OCI-LY1 (cell line): ENCODE measurements at regions not wholly inside any gene's neighbourhood (a gene's known extent, or its start where the extent isn't known, plus 50 kb on each side); places are given as distances from the start of the nearest gene placed in this dataset.

ENCODE experiments used
- H2AFZ ChIP-seq: fragments of 200-600 bp; sonication (generic), shearing (Covaris generic); 2 replicates; pipeline ENCODE4 v1.6.0; 2014; ENCODE audit warnings: antibody characterized with exemption, mild to moderate bottlenecking, low read length
- H3F3A ChIP-seq: fragments of 200-600 bp; sonication (generic), shearing (Covaris generic); 2 replicates; pipeline ENCODE4 v1.6.0; 2014; ENCODE audit warnings: mild to moderate bottlenecking, antibody characterized with exemption, low read length, moderate library complexity; ENCODE audit not compliant: insufficient read depth
- H3K27ac ChIP-seq: fragments of 200-600 bp; sonication (generic); 2 replicates; pipeline ENCODE4 v1.5.1; 2014; ENCODE audit warnings: low read length, mixed run types, mild to moderate bottlenecking, low read depth; ENCODE audit not compliant: poor library complexity, severe bottlenecking
- H3K27me3 ChIP-seq: fragments of 200-600 bp; sonication (generic); 2 replicates; pipeline ENCODE4 v1.6.0; 2014; ENCODE audit warnings: antibody characterized with exemption, mild to moderate bottlenecking, low read length, moderate library complexity; ENCODE audit not compliant: insufficient read depth
- H3K36me3 ChIP-seq: fragments of 200-600 bp; sonication (generic); 2 replicates; pipeline ENCODE4 v1.6.1; 2014; ENCODE audit warnings: mild to moderate bottlenecking, antibody characterized with exemption, low read length, moderate library complexity, mixed read lengths; ENCODE audit not compliant: insufficient read depth
- H3K4me1 ChIP-seq: fragments of 200-600 bp; sonication (generic); 2 replicates; pipeline ENCODE4 v1.5.1; 2014; ENCODE audit warnings: mild to moderate bottlenecking, low read length, moderate library complexity; ENCODE audit not compliant: insufficient read depth, severe bottlenecking
- H3K4me2 ChIP-seq: fragments of 200-600 bp; sonication (generic), shearing (Covaris generic); 2 replicates; pipeline ENCODE4 v1.6.1; 2014; ENCODE audit warnings: low read length
- H3K4me3 ChIP-seq: fragments of 200-600 bp; sonication (generic); 2 replicates; pipeline ENCODE4 v1.5.1; 2014; ENCODE audit warnings: low read length, low read depth, mild to moderate bottlenecking, mixed read lengths; ENCODE audit not compliant: poor library complexity, severe bottlenecking
- H3K79me2 ChIP-seq: fragments of 200-600 bp; shearing (Covaris generic); 2 replicates; pipeline ENCODE4 v1.6.1; 2016; ENCODE audit warnings: mixed run types, low read length, mixed read lengths; ENCODE audit not compliant: insufficient read depth
- H3K9ac ChIP-seq: fragments of 200-600 bp; sonication (generic), shearing (Covaris generic); 2 replicates; pipeline ENCODE4 v1.6.1; 2014; ENCODE audit warnings: mild to moderate bottlenecking, low read length, mixed read lengths
- H3K9me2 ChIP-seq: fragments of 200-600 bp; sonication (generic), shearing (Covaris generic); 2 replicates; pipeline ENCODE4 v1.6.1; 2014; ENCODE audit warnings: low read depth, mild to moderate bottlenecking, low read length, mixed read lengths
- H3K9me3 ChIP-seq: fragments of 200-600 bp; shearing (Covaris generic); 2 replicates; pipeline ENCODE4 v1.6.1; 2014; ENCODE audit warnings: low read length, mixed read lengths
- H4K20me1 ChIP-seq: fragments of 200-600 bp; sonication (generic), shearing (Covaris generic); 2 replicates; pipeline ENCODE4 v1.6.0; 2016; ENCODE audit warnings: mild to moderate bottlenecking, low read length; ENCODE audit not compliant: insufficient read depth
- EZH2 ChIP-seq: fragments of 200-600 bp; sonication (generic), shearing (Covaris generic); IDR thresholded peaks from 2 replicates; pipeline ENCODE4 v1.8.0; 2017; ENCODE audit warnings: borderline replicate concordance, mixed run types, mild to moderate bottlenecking, antibody characterized with exemption, low read length, moderate library complexity, mixed read lengths
- TF ChIP-seq, protein P1 (sequence below): fragments of 200-600 bp; sonication (generic), shearing (Covaris generic); IDR thresholded peaks from 2 replicates; pipeline ENCODE4 v1.5.1; 2017; ENCODE audit warnings: mild to moderate bottlenecking, antibody characterized with exemption, low read length, moderate library complexity, mixed read lengths

DNA sequence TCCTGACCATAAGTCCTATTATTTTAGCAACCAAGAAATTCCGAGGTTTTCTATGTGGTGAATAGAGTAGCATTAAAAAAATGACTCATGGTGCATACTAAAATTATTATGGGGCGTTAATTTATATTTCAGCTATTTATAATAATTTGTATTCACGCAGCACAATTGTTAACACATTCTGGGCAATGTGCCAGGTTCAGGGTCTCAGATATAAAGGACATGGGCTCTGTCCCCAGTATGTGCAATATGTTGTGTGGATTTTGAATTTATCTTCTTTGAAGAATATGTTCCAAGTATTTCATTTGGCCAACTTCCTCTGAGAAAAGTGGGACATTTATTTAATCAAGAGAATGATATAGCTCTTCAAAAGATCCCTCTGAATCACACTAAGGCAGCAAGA lies 1434.7 kb upstream of the PRR20A start:
- Histone ChIP-seq H3K9me2 (no peaks in the 10 kb centered on the region), H3K27ac (no peak overlapping the region), H3K4me1 (no peaks in the 10 kb centered on the region), H3K4me2 (no peak overlapping the region), H4K20me1 (no peaks in the 10 kb centered on the region), H2AFZ (no peak overlapping the region), H3K79me2 (no peaks in the 10 kb centered on the region), H3K4me3 (no peak overlapping the region), H3K27me3 (no peaks in the 10 kb centered on the region), H3F3A (no peaks in the 10 kb centered on the region), H3K9me3 (no peaks in the 10 kb centered on the region), H3K36me3 (no peaks in the 10 kb centered on the region), H3K9ac (no peak overlapping the region)
- TF ChIP-seq EZH2 = no peak

DNA sequence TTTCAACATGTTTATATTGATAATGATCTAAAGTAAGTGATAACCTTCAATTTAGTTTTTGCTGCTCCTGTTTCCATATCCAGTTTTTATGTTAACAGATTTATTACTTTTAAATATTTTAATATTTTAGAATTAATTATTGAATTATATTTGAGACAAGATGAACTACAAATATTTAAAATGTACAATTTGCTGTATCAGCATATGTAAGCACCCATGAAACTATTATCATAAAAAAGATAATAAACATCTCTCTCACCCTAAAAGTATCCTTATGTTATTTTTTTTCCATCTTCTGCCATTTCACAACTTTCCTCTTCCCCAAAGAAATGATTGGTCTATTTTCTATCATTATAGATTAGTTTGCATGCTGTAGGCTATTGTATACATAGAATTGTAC lies 1426.6 kb upstream of the PRR20A start:
- Histone ChIP-seq H3K9me3 (no peaks in the 10 kb centered on the region), H3K27ac (no peak overlapping the region), H3K9me2 (no peaks in the 10 kb centered on the region), H3K79me2 (no peaks in the 10 kb centered on the region), H3K4me1 (no peaks in the 10 kb centered on the region), H4K20me1 (no peaks in the 10 kb centered on the region), H3K4me3 (no peak overlapping the region), H3K4me2 (no peak overlapping the region), H2AFZ (no peak overlapping the region), H3K27me3 (no peaks in the 10 kb centered on the region), H3K9ac (no peak overlapping the region), H3K36me3 (no peaks in the 10 kb centered on the region), H3F3A (no peaks in the 10 kb centered on the region)
- TF ChIP-seq EZH2 = no peak
- TF ChIP-seq, protein P1, sequence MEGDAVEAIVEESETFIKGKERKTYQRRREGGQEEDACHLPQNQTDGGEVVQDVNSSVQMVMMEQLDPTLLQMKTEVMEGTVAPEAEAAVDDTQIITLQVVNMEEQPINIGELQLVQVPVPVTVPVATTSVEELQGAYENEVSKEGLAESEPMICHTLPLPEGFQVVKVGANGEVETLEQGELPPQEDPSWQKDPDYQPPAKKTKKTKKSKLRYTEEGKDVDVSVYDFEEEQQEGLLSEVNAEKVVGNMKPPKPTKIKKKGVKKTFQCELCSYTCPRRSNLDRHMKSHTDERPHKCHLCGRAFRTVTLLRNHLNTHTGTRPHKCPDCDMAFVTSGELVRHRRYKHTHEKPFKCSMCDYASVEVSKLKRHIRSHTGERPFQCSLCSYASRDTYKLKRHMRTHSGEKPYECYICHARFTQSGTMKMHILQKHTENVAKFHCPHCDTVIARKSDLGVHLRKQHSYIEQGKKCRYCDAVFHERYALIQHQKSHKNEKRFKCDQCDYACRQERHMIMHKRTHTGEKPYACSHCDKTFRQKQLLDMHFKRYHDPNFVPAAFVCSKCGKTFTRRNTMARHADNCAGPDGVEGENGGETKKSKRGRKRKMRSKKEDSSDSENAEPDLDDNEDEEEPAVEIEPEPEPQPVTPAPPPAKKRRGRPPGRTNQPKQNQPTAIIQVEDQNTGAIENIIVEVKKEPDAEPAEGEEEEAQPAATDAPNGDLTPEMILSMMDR = no peak

DNA sequence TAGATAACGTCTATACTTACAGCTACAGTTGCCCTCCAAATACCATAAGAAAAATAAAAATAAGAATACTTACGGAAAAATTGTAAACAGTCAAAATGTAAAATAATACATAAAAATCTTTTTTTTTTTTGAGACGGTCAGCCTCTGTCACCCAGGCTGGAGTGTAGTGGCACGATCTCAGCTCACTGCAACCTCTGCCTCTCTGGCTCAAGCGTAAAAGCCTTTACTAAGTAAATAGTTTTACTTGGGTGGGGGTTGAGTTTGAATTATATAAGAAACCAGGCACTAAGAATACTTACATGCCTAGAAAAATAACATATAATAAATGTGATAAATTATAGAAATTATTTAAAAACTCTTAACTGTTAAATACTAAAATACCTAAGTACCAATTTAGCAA lies 1413.0 kb upstream of the PRR20A start:
- Histone ChIP-seq H3K36me3 (no peaks in the 10 kb centered on the region), H3F3A (no peaks in the 10 kb centered on the region), H3K4me1 (no peaks in the 10 kb centered on the region), H3K9me3 (no peaks in the 10 kb centered on the region), H3K4me2 (no peak overlapping the region), H4K20me1 (no peaks in the 10 kb centered on the region), H3K4me3 (no peak overlapping the region), H2AFZ (no peak overlapping the region), H3K9ac (no peak overlapping the region), H3K27ac (no peak overlapping the region), H3K27me3 (no peaks in the 10 kb centered on the region), H3K9me2 (no peaks in the 10 kb centered on the region), H3K79me2 (no peaks in the 10 kb centered on the region)
- TF ChIP-seq, protein P1 = no peak
- TF ChIP-seq EZH2 = no peak

DNA sequence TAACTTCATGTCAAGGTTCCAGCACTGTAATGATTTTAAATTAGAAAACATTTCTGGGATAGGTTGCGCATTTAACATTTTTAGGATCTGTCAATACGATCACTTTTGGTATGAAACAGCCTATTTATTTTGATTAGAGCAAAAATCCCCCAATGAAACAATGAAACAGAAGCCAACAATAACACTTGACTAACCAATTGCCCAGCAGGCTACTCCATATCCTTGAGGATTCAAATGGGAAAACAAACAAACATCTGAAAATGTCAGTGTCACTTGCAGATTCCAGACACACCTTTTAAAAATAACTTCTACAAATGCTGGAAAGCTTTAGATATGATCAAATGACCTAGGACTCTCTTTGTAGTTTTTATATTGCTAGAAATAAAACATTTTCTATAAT lies 1412.5 kb upstream of the PRR20A start:
- no peaks in the 10 kb centered on the region for H3K9me3 ChIP-seq
- H3K9ac ChIP-seq = no peak overlapping the region
- H3K27me3 ChIP-seq = no peaks in the 10 kb centered on the region
- H4K20me1 ChIP-seq = no peaks in the 10 kb centered on the region
- H3K9me2 ChIP-seq = no peaks in the 10 kb centered on the region
- no peaks in the 10 kb centered on the region for H3K4me1 ChIP-seq
- H3K4me2 ChIP-seq = no peak overlapping the region
- no peak overlapping the region for H3K4me3 ChIP-seq
- no peak overlapping the region for H3K27ac ChIP-seq
- H2AFZ ChIP-seq = no peak overlapping the region
- TF ChIP-seq EZH2 = no peak
- TF ChIP-seq, protein P1 = no peak
- no peaks in the 10 kb centered on the region for H3K79me2 ChIP-seq
- H3F3A ChIP-seq = no peaks in the 10 kb centered on the region
- no peaks in the 10 kb centered on the region for H3K36me3 ChIP-seq
